ENCODE measurements at regions not wholly inside any gene's neighbourhood (a gene's known extent, or its start where the extent isn't known, plus 50 kb on each side); places are given as distances from the start of the nearest gene placed in this dataset.

DNA sequence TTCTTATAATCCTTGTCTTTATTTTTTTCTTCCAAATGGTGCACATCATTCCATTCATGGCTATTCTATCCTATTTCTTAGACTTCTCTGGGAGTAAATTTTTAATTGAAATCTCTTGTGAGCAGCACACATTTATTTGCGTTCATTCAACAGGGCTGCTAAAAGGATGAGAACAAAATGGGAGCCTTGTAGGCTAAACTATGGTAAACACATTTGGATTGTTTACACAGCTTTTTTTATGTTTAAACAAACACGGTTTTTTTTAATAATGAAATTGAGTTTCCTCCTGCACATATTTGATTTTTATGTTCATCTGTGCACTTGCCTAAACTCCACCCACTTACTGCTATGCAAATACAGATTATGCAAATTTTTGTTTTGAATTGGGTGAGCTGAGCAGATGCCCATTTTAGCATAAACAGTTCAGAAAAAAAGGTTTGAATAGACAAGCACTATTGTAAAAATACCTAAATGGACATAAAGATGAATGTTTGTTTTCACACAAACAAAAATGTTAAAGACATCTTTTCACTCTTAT is 92.0 kb downstream of the OLIG3 start:
- DNase-seq (no peak), ATAC-seq (no peak)
- Mint-ChIP-seq H3K4me3 (no peak overlapping the region), H3K27ac (no peak overlapping the region), H3K9me3 (peaks cover 9% of the 10 kb centered on the region), H3K36me3 (ENCODE audit: low read depth) (no peaks in the 10 kb centered on the region), H3K27me3 (no peaks in the 10 kb centered on the region), H3K4me1 (ENCODE audit: low read depth) (peaks cover 11% of the 10 kb centered on the region)
- POLR2A ChIA-PET, result no interaction called here
- TF ChIP-seq, protein P1, sequence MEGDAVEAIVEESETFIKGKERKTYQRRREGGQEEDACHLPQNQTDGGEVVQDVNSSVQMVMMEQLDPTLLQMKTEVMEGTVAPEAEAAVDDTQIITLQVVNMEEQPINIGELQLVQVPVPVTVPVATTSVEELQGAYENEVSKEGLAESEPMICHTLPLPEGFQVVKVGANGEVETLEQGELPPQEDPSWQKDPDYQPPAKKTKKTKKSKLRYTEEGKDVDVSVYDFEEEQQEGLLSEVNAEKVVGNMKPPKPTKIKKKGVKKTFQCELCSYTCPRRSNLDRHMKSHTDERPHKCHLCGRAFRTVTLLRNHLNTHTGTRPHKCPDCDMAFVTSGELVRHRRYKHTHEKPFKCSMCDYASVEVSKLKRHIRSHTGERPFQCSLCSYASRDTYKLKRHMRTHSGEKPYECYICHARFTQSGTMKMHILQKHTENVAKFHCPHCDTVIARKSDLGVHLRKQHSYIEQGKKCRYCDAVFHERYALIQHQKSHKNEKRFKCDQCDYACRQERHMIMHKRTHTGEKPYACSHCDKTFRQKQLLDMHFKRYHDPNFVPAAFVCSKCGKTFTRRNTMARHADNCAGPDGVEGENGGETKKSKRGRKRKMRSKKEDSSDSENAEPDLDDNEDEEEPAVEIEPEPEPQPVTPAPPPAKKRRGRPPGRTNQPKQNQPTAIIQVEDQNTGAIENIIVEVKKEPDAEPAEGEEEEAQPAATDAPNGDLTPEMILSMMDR (IDR thresholded peaks at IDR 0.05), result no peak
- CTCF ChIA-PET, result interaction anchor here (0.6 to 4.3 kb wide), 2 partner anchors 14 to 55 kb away, joined by 4 to 19 read pairs; no protein-coding TSS in a partner anchor
- intact Hi-C loops (cut with micrococcal nuclease), result no loop called here

DNA sequence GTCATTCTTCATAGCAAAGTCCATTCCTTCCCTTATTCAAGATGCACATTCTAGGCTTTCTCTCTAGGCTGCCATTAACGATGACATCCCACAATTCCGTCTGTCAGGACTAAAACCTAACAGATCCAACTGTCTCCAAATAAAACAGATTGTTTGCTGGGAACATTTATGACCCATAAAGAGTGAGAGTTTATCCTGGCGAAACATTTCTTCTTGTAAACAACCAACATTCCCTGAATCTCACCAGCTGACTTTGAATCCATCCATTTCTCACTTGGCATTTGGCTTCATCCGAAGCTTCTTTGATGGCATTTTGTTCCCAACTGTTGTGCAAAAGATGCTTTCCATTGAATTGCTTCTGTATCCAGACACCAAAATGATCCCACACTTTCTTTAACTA is 93.1 kb downstream of the OLIG3 start:
- CTCF ChIA-PET, result interaction anchor here (0.7 to 4.3 kb wide), 4 partner anchors 10 to 31 kb away, joined by 3 to 19 read pairs (median 4); no protein-coding TSS in a partner anchor
- Mint-ChIP-seq H3K9me3 (peaks cover 3% of the 10 kb centered on the region), H3K4me1 (ENCODE audit: low read depth) (peaks cover 11% of the 10 kb centered on the region), H3K36me3 (ENCODE audit: low read depth) (no peaks in the 10 kb centered on the region), H3K27ac (no peak overlapping the region), H3K27me3 (no peaks in the 10 kb centered on the region), H3K4me3 (no peak overlapping the region)
- POLR2A ChIA-PET, result no interaction called here
- no peak for ATAC-seq
- DNase-seq, result no peak
- intact Hi-C loops (cut with micrococcal nuclease), result no loop called here
- TF ChIP-seq, protein P1 (IDR thresholded peaks at IDR 0.05), result no peak

- H3K4me1 Mint-ChIP-seq (ENCODE audit: low read depth), result peaks cover 8% of the 10 kb centered on the region
- intact Hi-C loops (cut with micrococcal nuclease), result no loop called here
- no peak overlapping the region for H3K4me3 Mint-ChIP-seq
- POLR2A ChIA-PET, result interaction anchor here (0.6 kb wide), 2 partner anchors 238 to 603 kb away, joined by 3 read pairs; no protein-coding TSS in a partner anchor
- no peaks in the 10 kb centered on the region for H3K27me3 Mint-ChIP-seq
- DNase-seq (peak; percentile 17), ATAC-seq (peak; percentile 67)
- no peaks in the 10 kb centered on the region for H3K36me3 Mint-ChIP-seq (ENCODE audit: low read depth)
- CTCF ChIA-PET, result interaction anchor here (0.7 to 4.3 kb wide), 4 partner anchors 9 to 30 kb away, joined by 3 to 19 read pairs (median 4); no protein-coding TSS in a partner anchor
- H3K27ac Mint-ChIP-seq, result no peak overlapping the region
- H3K9me3 Mint-ChIP-seq, result no peaks in the 10 kb centered on the region
- TF ChIP-seq, protein P1 (IDR thresholded peaks at IDR 0.05), result no peak
Observed at GRCh38 chr6:137399881-137400443, 94.2 kb downstream of the OLIG3 start.

DNA sequence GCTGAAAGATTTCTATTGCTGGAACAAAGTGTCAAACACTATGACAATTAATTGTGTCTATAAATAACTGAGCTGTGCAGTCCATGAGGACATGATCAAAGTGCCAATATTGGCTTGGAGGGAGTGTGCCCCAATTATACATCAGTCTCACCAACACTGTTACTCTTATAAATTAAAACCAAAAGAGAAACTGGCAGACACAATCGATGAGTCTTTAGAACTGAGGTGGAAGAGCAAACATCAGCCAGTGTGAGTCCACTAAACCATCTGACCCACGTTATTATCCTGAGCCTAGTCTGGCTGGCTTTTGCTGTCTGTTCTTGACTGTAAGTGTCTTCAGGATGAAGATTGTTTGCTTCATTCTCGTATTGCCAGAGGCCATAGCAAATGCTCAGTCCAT is 98.9 kb downstream of the OLIG3 start:
- TF ChIP-seq, protein P1 (IDR thresholded peaks at IDR 0.05), result no peak
- H3K36me3 Mint-ChIP-seq (ENCODE audit: low read depth), result no peaks in the 10 kb centered on the region
- DNase-seq (no peak), ATAC-seq (no peak)
- H3K9me3 Mint-ChIP-seq, result no peaks in the 10 kb centered on the region
- intact Hi-C loops (cut with micrococcal nuclease), result no loop called here
- no peak overlapping the region for H3K4me3 Mint-ChIP-seq
- no peaks in the 10 kb centered on the region for H3K27me3 Mint-ChIP-seq
- ChIA-PET POLR2A (no interaction called here), CTCF (no interaction called here)
- H3K4me1 Mint-ChIP-seq (ENCODE audit: low read depth), result peaks cover 27% of the 10 kb centered on the region
- no peak overlapping the region for H3K27ac Mint-ChIP-seq

- no peak overlapping the region for H3K27ac Mint-ChIP-seq
Observed at GRCh38 chr6:137391061-137391814, 103.0 kb downstream of the OLIG3 start.

More at GRCh38 chr6:137391061-137391814, 103.0 kb downstream of the OLIG3 start:
- no peaks in the 10 kb centered on the region for H3K36me3 Mint-ChIP-seq (ENCODE audit: low read depth)
- peaks cover 45% of the 10 kb centered on the region for H3K4me1 Mint-ChIP-seq (ENCODE audit: low read depth)
- intact Hi-C loops (cut with micrococcal nuclease), result no loop called here
- peaks cover 2% of the 10 kb centered on the region for H3K9me3 Mint-ChIP-seq
- TF ChIP-seq, protein P1 (IDR thresholded peaks at IDR 0.05), result no peak
- ChIA-PET CTCF (interaction anchor here (0.6 to 1.3 kb wide), 6 partner anchors 8 to 120 kb away, joined by 3 to 6 read pairs (median 3); no protein-coding TSS in a partner anchor), POLR2A (no interaction called here)
- DNase-seq (no peak), ATAC-seq (no peak)
- H3K27me3 Mint-ChIP-seq, result no peaks in the 10 kb centered on the region
- H3K4me3 Mint-ChIP-seq, result no peak overlapping the region
